Spleen (tissue), 7 donors: ENCODE measurements at regions not wholly inside any gene's neighbourhood (a gene's known extent, or its start where the extent isn't known, plus 50 kb on each side); places are given as distances from the start of the nearest gene placed in this dataset.

ENCODE experiments used
- CTCF ChIP-seq, 11 experiments: fragments of 200-600 bp in 7 of 11; fragments of 450-650 bp in 4 of 11; sonication (generic) in 4 of 11; IDR thresholded peaks in 8 of 11; conservative IDR thresholded peaks in 3 of 11; 1 replicate in 7 of 11; 2 replicates in 4 of 11; pipeline versions ENCODE4 v1.4.0 to v1.8.0; 2016 to 2021; ENCODE audit warnings: antibody characterized with exemption in 11 of 11, inconsistent platforms in 4 of 11, mild to moderate bottlenecking in 1 of 11
- POLR2A ChIP-seq, 3 donors: fragments of 450-650 bp; IDR thresholded peaks; one replicate each; pipeline ENCODE4 v1.5.1; 2017; ENCODE audit warnings: antibody characterized with exemption in 3 of 3, mild to moderate bottlenecking in 1 of 3
- donor health status: DM: no; HTN: no; CAD: no; lungs with moderate emphysema.
- donor health status: DM: no; HTN: no; CAD: no.
- donor health status: DM: no; HTN: no; CAD: no.

- TF ChIP-seq CTCF (IDR thresholded peaks at IDR 0.05 in 8 of 11, conservative IDR thresholded peaks at IDR 0.05 in 3 of 11) (no peak), POLR2A (IDR thresholded peaks at IDR 0.05) (no peak)
Measured at GRCh38 chr4:101540336-101540735, 193.0 kb upstream of the PPP3CA start.
